Mesodermal cell (in vitro differentiated cells): ENCODE measurements at regions not wholly inside any gene's neighbourhood (a gene's known extent, or its start where the extent isn't known, plus 50 kb on each side); places are given as distances from the start of the nearest gene placed in this dataset.

Experiments
- H3K27ac ChIP-seq: 2 replicates; pipeline ENCODE4 v1.7.0; 2013; ENCODE audit warnings: mild to moderate bottlenecking, low read depth, low read length, moderate library complexity; ENCODE audit not compliant: severe bottlenecking
- H3K36me3 ChIP-seq: 2 replicates; pipeline ENCODE4 v1.7.1; 2013; ENCODE audit warnings: mild to moderate bottlenecking, low read length, moderate library complexity; ENCODE audit not compliant: control insufficient read depth, insufficient read depth
- H3K4me1 ChIP-seq: one replicate; pipeline ENCODE4 v1.7.1; 2013; ENCODE audit warnings: mild to moderate bottlenecking, low read length; ENCODE audit not compliant: insufficient read depth, control insufficient read depth, poor library complexity, severe bottlenecking
- H3K4me3 ChIP-seq: 2 replicates; pipeline ENCODE4 v1.7.0; 2013; ENCODE audit warnings: low read length, control low read depth, mild to moderate bottlenecking; ENCODE audit not compliant: insufficient read depth, poor library complexity, severe bottlenecking; ENCODE audit errors: extremely low read depth
- H3K9me3 ChIP-seq: 2 replicates; pipeline ENCODE4 v1.7.1; 2013; ENCODE audit warnings: mild to moderate bottlenecking, low read length, moderate library complexity; ENCODE audit not compliant: control insufficient read depth
- WGBS, 2 experiments: methylation state at CpG; one replicate each; pipeline ENCODE4 v1.1.5; 2013; ENCODE audit warnings: missing lambda C conversion rate in 2 of 2; ENCODE audit not compliant: insufficient coverage in 2 of 2; 5-methylcytosine and 5-hydroxymethylcytosine counted together

GRCh38 chr4:183763990-183764754, 105.1 kb downstream of the TRAPPC11 start:
- Histone ChIP-seq H3K4me3 (no peak overlapping the region), H3K4me1 (no peaks in the 10 kb centered on the region), H3K36me3 (no peaks in the 10 kb centered on the region), H3K9me3 (no peaks in the 10 kb centered on the region), H3K27ac (no peak overlapping the region)
- WGBS, 2 experiments, result 92 to 94% methylated on average over 11 of the region's 11 CpGs

GRCh38 chr4:183765251-183765911, 106.3 kb downstream of the TRAPPC11 start:
- Histone ChIP-seq H3K4me3 (no peak overlapping the region), H3K27ac (no peak overlapping the region), H3K9me3 (no peaks in the 10 kb centered on the region), H3K4me1 (no peaks in the 10 kb centered on the region), H3K36me3 (no peaks in the 10 kb centered on the region)
- 77 to 78% methylated on average over 15 to 16 of the region's 18 CpGs for WGBS, 2 experiments

GRCh38 chr4:183766140-183766539, 107.0 kb downstream of the TRAPPC11 start:
- Histone ChIP-seq H3K9me3 (no peaks in the 10 kb centered on the region), H3K36me3 (no peaks in the 10 kb centered on the region), H3K4me1 (no peaks in the 10 kb centered on the region), H3K4me3 (no peak overlapping the region), H3K27ac (no peak overlapping the region)
- 92 to 96% methylated on average over 11 to 12 of the region's 12 CpGs for WGBS, 2 experiments

GRCh38 chr4:183770906-183771305, 111.8 kb downstream of the TRAPPC11 start:
- no peak overlapping the region for H3K27ac ChIP-seq
- no peak overlapping the region for H3K4me3 ChIP-seq
- H3K4me1 ChIP-seq, result no peaks in the 10 kb centered on the region
- WGBS, 2 experiments, result 81 to 82% methylated on average over 4 to 6 of the region's 7 CpGs
- H3K36me3 ChIP-seq, result no peaks in the 10 kb centered on the region
- H3K9me3 ChIP-seq, result no peaks in the 10 kb centered on the region

- H3K9me3 ChIP-seq, result no peaks in the 10 kb centered on the region
- H3K4me1 ChIP-seq, result no peaks in the 10 kb centered on the region
- no peaks in the 10 kb centered on the region for H3K36me3 ChIP-seq
- no peak overlapping the region for H3K4me3 ChIP-seq
- WGBS, 2 experiments, result no CpG with 5 or more reads among the region's 1 CpG
- no peak overlapping the region for H3K27ac ChIP-seq
Measured at GRCh38 chr4:183772361-183772760, 113.3 kb downstream of the TRAPPC11 start.

- Histone ChIP-seq H3K4me3 (no peak overlapping the region), H3K27ac (no peak overlapping the region), H3K9me3 (no peaks in the 10 kb centered on the region), H3K36me3 (no peaks in the 10 kb centered on the region), H3K4me1 (no peaks in the 10 kb centered on the region)
- WGBS, 2 experiments, result 18 to 23% methylated on average over 2 to 3 of the region's 5 CpGs
Measured at GRCh38 chr4:183773790-183774189, 114.7 kb downstream of the TRAPPC11 start.

- Histone ChIP-seq H3K4me1 (no peaks in the 10 kb centered on the region), H3K4me3 (no peak overlapping the region), H3K9me3 (no peaks in the 10 kb centered on the region), H3K36me3 (no peaks in the 10 kb centered on the region), H3K27ac (no peak overlapping the region)
- 98 to 100% methylated on average over 2 to 3 of the region's 4 CpGs for WGBS, 2 experiments
Measured at GRCh38 chr4:183783306-183783705, 121.8 kb upstream of the STOX2 start.

- Histone ChIP-seq H3K9me3 (no peaks in the 10 kb centered on the region), H3K4me1 (no peaks in the 10 kb centered on the region), H3K36me3 (no peaks in the 10 kb centered on the region), H3K27ac (no peak overlapping the region), H3K4me3 (no peak overlapping the region)
- 84 to 85% methylated on average over 5 to 6 of the region's 6 CpGs for WGBS, 2 experiments
Measured at GRCh38 chr4:183783991-183784553, 121.0 kb upstream of the STOX2 start.

- H3K4me1 ChIP-seq, result no peaks in the 10 kb centered on the region
- 42 to 55% methylated on average over 2 to 3 of the region's 3 CpGs for WGBS, 2 experiments
- H3K27ac ChIP-seq, result no peak overlapping the region
- H3K36me3 ChIP-seq, result no peaks in the 10 kb centered on the region
- H3K9me3 ChIP-seq, result peaks cover 6% of the 10 kb centered on the region
- no peak overlapping the region for H3K4me3 ChIP-seq
Measured at GRCh38 chr4:183788308-183788905, 116.7 kb upstream of the STOX2 start.

- no peak overlapping the region for H3K27ac ChIP-seq
- 50 to 76% methylated on average over 1 to 2 of the region's 3 CpGs for whole genome bisulfite sequencing, 2 experiments
- H3K4me1 ChIP-seq, result no peaks in the 10 kb centered on the region
- H3K4me3 ChIP-seq, result no peak overlapping the region
- peaks cover 16% of the 10 kb centered on the region for H3K9me3 ChIP-seq
- no peaks in the 10 kb centered on the region for H3K36me3 ChIP-seq
Measured at GRCh38 chr4:183789657-183790056, 115.5 kb upstream of the STOX2 start.
